HepG2 (cell line): ENCODE measurements at regions not wholly inside any gene's neighbourhood (a gene's known extent, or its start where the extent isn't known, plus 50 kb on each side); places are given as distances from the start of the nearest gene placed in this dataset.

Source experiments
- ATAC-seq: fragments of 200-7000 bp; cut with Tn5 transposase; 3 replicates; pipeline ENCODE4 v1.9.1; 2020; ENCODE audit warnings: mild to moderate bottlenecking, moderate library complexity
- BruUV-seq: library from RNA; stranded (reverse); fragments of 400-500 nt; replicated peaks from 2 replicates; lab custom pipeline; 2021; lab: Mats Ljungman, UMichigan
- CTCF ChIA-PET: fragments of 300-600 bp; formaldehyde crosslinking; extraction: SDS; loops from one replicate; lab custom pipeline; 2021; ENCODE audit warnings: low total read pairs, inconsistent platforms, low intra/inter-chr PET ratio; lab: Yijun Ruan, JAX
- POLR2A ChIA-PET: fragments of 350-600 bp; sonication (Branson Sonifier 250); formaldehyde crosslinking; loops from one replicate; lab custom pipeline; 2020; ENCODE audit warnings: antibody characterized with exemption, inconsistent platforms; lab: Yijun Ruan, JAX
- DNase-seq: peaks from one replicate; pipeline ENCODE4 v3.0.0-alpha.2; 2015; ENCODE audit warnings: low spot score
- FAIRE-seq: peaks from 3 replicates; lab custom pipeline; 2011; peaks lifted over from hg19 to GRCh38; lab: Jason Lieb, UNC
- H2AFZ ChIP-seq: one replicate; pipeline ENCODE4 v1.6.1; 2011; ENCODE audit warnings: low read length, inconsistent platforms
- H3K27ac ChIP-seq: fragments of 300-600 bp; 3 replicates; pipeline ENCODE4 v1.8.0; 2011; ENCODE audit warnings: mixed run types, mild to moderate bottlenecking, mixed read lengths, low read length, inconsistent platforms; ENCODE audit not compliant: insufficient read depth; ENCODE audit errors: extremely low read length
- H3K27me3 ChIP-seq, 2 experiments: fragments of 200-600 bp in 1 of 2; 2 replicates in 1 of 2; 3 replicates in 1 of 2; pipeline versions ENCODE4 v1.6.0 to v1.8.0; 2011; ENCODE audit warnings: low read length in 2 of 2, mild to moderate bottlenecking in 2 of 2, moderate library complexity in 2 of 2, inconsistent platforms in 1 of 2; ENCODE audit not compliant: insufficient read depth in 2 of 2, control insufficient read depth in 1 of 2
- H3K36me3 ChIP-seq, 2 experiments: fragments of 200-600 bp in 1 of 2; replicated peaks in 1 of 2; 2 replicates in 1 of 2; 3 replicates in 1 of 2; pipeline versions ENCODE4 v1.5.1 to v1.8.0; 2011; ENCODE audit warnings: low read length in 2 of 2, inconsistent platforms in 1 of 2; ENCODE audit not compliant: insufficient read depth in 2 of 2, control insufficient read depth in 1 of 2
- H3K4me1 ChIP-seq: 2 replicates; pipeline ENCODE4 v1.5.1; 2012; ENCODE audit warnings: low read length, inconsistent platforms; ENCODE audit not compliant: insufficient read depth
- H3K4me2 ChIP-seq: 2 replicates; pipeline ENCODE4 v1.6.0; 2011; ENCODE audit warnings: low read depth, low read length, inconsistent platforms
- H3K4me3 ChIP-seq, 3 experiments: fragments of 200-600 bp in 1 of 3; sonication (generic), shearing (Covaris generic) in 1 of 3; replicated peaks in 1 of 3; 2 replicates each; pipeline ENCODE4 v1.5.1; 2011 to 2016; ENCODE audit warnings: low read length in 3 of 3, inconsistent platforms in 2 of 3, low read depth in 2 of 3, mild to moderate bottlenecking in 2 of 3, control low read depth in 1 of 3, mixed read lengths in 1 of 3; ENCODE audit not compliant: insufficient read depth in 1 of 3
- H3K79me2 ChIP-seq: one replicate; pipeline ENCODE4 v1.6.1; 2011; ENCODE audit warnings: low read length, inconsistent platforms; ENCODE audit not compliant: insufficient read depth
- H3K9ac ChIP-seq: 2 replicates; pipeline ENCODE4 v1.6.0; 2011; ENCODE audit warnings: mild to moderate bottlenecking, low read depth, low read length, inconsistent platforms; ENCODE audit not compliant: insufficient read depth
- H3K9me3 ChIP-seq: 2 replicates; pipeline ENCODE4 v1.5.1; 2012; ENCODE audit warnings: mild to moderate bottlenecking, low read length
- H4K20me1 ChIP-seq: 2 replicates; pipeline ENCODE4 v1.6.0; 2011; ENCODE audit warnings: inconsistent platforms, mild to moderate bottlenecking, low read length, moderate library complexity; ENCODE audit not compliant: insufficient read depth
- AHDC1 ChIP-seq: sonication (generic); formaldehyde crosslinking; IDR thresholded peaks from 2 replicates; pipeline ENCODE4 v1.5.1; 2020; ENCODE audit warnings: mild to moderate bottlenecking, missing genetic modification reagents, borderline replicate concordance
- CREM ChIP-seq, 2 experiments: sonication (generic) in 1 of 2; formaldehyde crosslinking in 1 of 2; IDR thresholded peaks; 2 replicates each; pipeline versions ENCODE4 v1.4.0 to v1.6.1; 2016 to 2020; ENCODE audit warnings: antibody characterized with exemption in 1 of 2, mild to moderate bottlenecking in 1 of 2, missing genetic modification reagents in 1 of 2
- ELF4 ChIP-seq: sonication (generic); formaldehyde crosslinking; IDR thresholded peaks from 2 replicates; pipeline ENCODE4 v1.5.0; 2020; ENCODE audit warnings: missing genetic modification reagents, mild to moderate bottlenecking, moderate library complexity, borderline replicate concordance
- FOXO4 ChIP-seq: sonication (generic); formaldehyde crosslinking; conservative IDR thresholded peaks from 2 replicates; pipeline ENCODE4 v1.8.1; 2023; ENCODE audit warnings: missing genetic modification reagents
- IKZF1 ChIP-seq: fragments of 450-650 bp; IDR thresholded peaks from 2 replicates; pipeline ENCODE4 v1.7.1; 2016
- JDP2 ChIP-seq: sonication (generic); formaldehyde crosslinking; IDR thresholded peaks from 2 replicates; pipeline ENCODE4 v1.8.1; 2022; ENCODE audit warnings: missing genetic modification reagents, borderline replicate concordance
- MBD4 ChIP-seq: IDR thresholded peaks from 2 replicates; pipeline ENCODE4 v1.6.1; 2012; ENCODE audit warnings: low read length, inconsistent platforms, borderline replicate concordance
- MBNL3 ChIP-seq: fragments of 250-450 bp; sonication (Bioruptor Pico); conservative IDR thresholded peaks from 2 replicates; pipeline ENCODE4 v1.8.0; 2022; ENCODE audit warnings: mild to moderate bottlenecking, inconsistent platforms
- PHF21A ChIP-seq: sonication (generic); formaldehyde crosslinking; IDR thresholded peaks from 2 replicates; pipeline ENCODE4 v1.5.0; 2020; ENCODE audit warnings: mild to moderate bottlenecking, missing genetic modification reagents
- SMAD3 ChIP-seq: sonication (generic); formaldehyde crosslinking; IDR thresholded peaks from 2 replicates; pipeline ENCODE4 v1.4.0; 2020; ENCODE audit warnings: missing genetic modification reagents
- YEATS4 ChIP-seq: sonication (generic); formaldehyde crosslinking; IDR thresholded peaks from 2 replicates; pipeline ENCODE4 v1.4.0; 2020; ENCODE audit warnings: missing genetic modification reagents, borderline replicate concordance
- ZBTB7A ChIP-seq: sonication (generic); formaldehyde crosslinking; IDR thresholded peaks from 2 replicates; pipeline ENCODE4 v1.8.0; 2022; ENCODE audit warnings: mild to moderate bottlenecking, missing genetic modification reagents
- ZNF383 ChIP-seq: sonication (generic); formaldehyde crosslinking; IDR thresholded peaks from 2 replicates; pipeline ENCODE4 v1.4.0; 2020; ENCODE audit warnings: missing genetic modification reagents, mild to moderate bottlenecking, borderline replicate concordance
- ZNF839 ChIP-seq: sonication (generic); formaldehyde crosslinking; IDR thresholded peaks from 2 replicates; pipeline ENCODE4 v1.4.0; 2020; ENCODE audit warnings: missing genetic modification reagents, mild to moderate bottlenecking, borderline replicate concordance
- ZNF879 ChIP-seq: sonication (generic); formaldehyde crosslinking; IDR thresholded peaks from 2 replicates; pipeline ENCODE4 v1.8.1; 2023; ENCODE audit warnings: missing genetic modification reagents
- WGBS: methylation state at CpG from one replicate; pipeline ENCODE4 v1.1.6; 2017; ENCODE audit warnings: low lambda C conversion rate; 5-methylcytosine and 5-hydroxymethylcytosine counted together
- in situ Hi-C: cut with HindIII; loops from 2 replicates; pipeline ENCODE4 v1.10.0; 2017; ENCODE audit warnings: low pct_unique_long_range_greater_than_20kb; ENCODE audit not compliant: extremely low pct_ligation_motif_present
- intact Hi-C: fragments of 100-400 bp; cut with micrococcal nuclease; formaldehyde crosslinking; loops from one replicate; pipeline ENCODE4 v1.10.0; 2022; ENCODE audit not compliant: unreplicated experiment
- TF ChIP-seq, protein P1 (sequence below): sonication (generic); formaldehyde crosslinking; IDR thresholded peaks from 2 replicates; pipeline ENCODE4 v1.9.0; 2021; ENCODE audit warnings: missing genetic modification reagents, mild to moderate bottlenecking, borderline replicate concordance

DNA sequence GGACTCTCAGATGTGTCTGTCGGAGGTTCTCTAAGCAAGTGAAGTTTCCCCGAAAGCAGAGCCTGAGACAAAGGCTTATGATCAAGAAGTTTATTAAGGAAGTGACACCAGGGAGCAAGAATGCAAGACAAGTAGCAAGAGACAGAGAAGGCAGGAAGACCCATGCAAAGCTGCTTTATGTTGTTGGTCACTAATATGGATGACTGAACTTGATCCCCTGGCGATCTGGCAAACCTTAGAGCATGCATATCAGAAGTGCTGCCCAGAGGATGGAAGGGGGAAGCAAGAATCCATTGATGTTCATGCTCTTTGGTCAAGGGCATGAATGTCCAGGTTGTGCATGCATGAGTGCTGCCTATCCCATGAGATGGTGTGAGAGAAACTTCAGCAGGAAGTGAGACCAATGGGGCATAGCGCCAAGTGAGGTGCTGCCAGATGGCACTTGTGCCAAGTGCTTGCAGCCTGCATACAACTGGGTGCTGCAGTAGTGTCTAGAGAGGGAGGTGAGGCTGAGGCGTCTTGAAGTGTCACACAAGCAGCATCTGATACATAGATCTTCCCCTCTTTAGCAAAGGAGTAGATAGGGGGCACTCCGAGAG lies 176.5 kb downstream of the SALL1 start:
- H3K27me3 ChIP-seq = no peaks in the 10 kb centered on the region; a peak in 1 of 5 replicates
- no peak overlapping the region for H3K4me2 ChIP-seq
- H2AFZ ChIP-seq = no peak overlapping the region
- in situ Hi-C loops = no loop called here
- no peaks in the 10 kb centered on the region for H3K9me3 ChIP-seq
- DNase-seq (no peak), FAIRE-seq (no peak), ATAC-seq (no peak)
- intact Hi-C loops = no loop called here
- no TSS peak for BruUV-seq
- 42% methylated on average over 6 of the region's 6 CpGs for WGBS
- H3K36me3 ChIP-seq = no peaks in the 10 kb centered on the region
- H3K79me2 ChIP-seq = no peaks in the 10 kb centered on the region
- no peaks in the 10 kb centered on the region for H4K20me1 ChIP-seq
- POLR2A ChIA-PET = no interaction called here
- H3K9ac ChIP-seq = no peak overlapping the region
- H3K27ac ChIP-seq = no peak overlapping the region
- no peaks in the 10 kb centered on the region for H3K4me1 ChIP-seq
- no peak overlapping the region for H3K4me3 ChIP-seq
- CTCF ChIA-PET = no interaction called here
- no peak for TF ChIP-seq SMAD3 (CRISPR knock-in tag)
- TF ChIP-seq IKZF1 = no peak
- no peak for TF ChIP-seq PHF21A (CRISPR knock-in tag)
- TF ChIP-seq, protein P1, sequence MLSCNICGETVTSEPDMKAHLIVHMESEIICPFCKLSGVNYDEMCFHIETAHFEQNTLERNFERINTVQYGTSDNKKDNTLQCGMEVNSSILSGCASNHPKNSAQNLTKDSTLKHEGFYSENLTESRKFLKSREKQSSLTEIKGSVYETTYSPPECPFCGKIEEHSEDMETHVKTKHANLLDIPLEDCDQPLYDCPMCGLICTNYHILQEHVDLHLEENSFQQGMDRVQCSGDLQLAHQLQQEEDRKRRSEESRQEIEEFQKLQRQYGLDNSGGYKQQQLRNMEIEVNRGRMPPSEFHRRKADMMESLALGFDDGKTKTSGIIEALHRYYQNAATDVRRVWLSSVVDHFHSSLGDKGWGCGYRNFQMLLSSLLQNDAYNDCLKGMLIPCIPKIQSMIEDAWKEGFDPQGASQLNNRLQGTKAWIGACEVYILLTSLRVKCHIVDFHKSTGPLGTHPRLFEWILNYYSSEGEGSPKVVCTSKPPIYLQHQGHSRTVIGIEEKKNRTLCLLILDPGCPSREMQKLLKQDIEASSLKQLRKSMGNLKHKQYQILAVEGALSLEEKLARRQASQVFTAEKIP (CRISPR knock-in tag) = no peak
- no peak for TF ChIP-seq ZNF383 (CRISPR knock-in tag)
- no peak for TF ChIP-seq YEATS4 (CRISPR knock-in tag)
- no peak for TF ChIP-seq ELF4
- no peak for TF ChIP-seq MBNL3
- TF ChIP-seq ZBTB7A (CRISPR knock-in tag) = no peak
- no peak for TF ChIP-seq ZNF839 (CRISPR knock-in tag)
- TF ChIP-seq FOXO4 (CRISPR knock-in tag) = no peak
- TF ChIP-seq AHDC1 (CRISPR knock-in tag) = no peak
- no peak for TF ChIP-seq ZNF879 (CRISPR knock-in tag)
- no peak for TF ChIP-seq CREM (IDR thresholded peaks at IDR 0.05)
- no peak for TF ChIP-seq CREM (CRISPR knock-in tag; IDR thresholded peaks at IDR 0.05)
- TF ChIP-seq JDP2 (CRISPR knock-in tag) = no peak
- no peak for TF ChIP-seq MBD4
